Activated T-cell treated with anti-CD3 and anti-CD28 coated beads for 24 hours (primary cell): ENCODE measurements at regions not wholly inside any gene's neighbourhood (a gene's known extent, or its start where the extent isn't known, plus 50 kb on each side); places are given as distances from the start of the nearest gene placed in this dataset.

Experiments used
- DNase-seq: peaks from one replicate; pipeline ENCODE4 v3.0.0-alpha.2; 2020; ENCODE audit warnings: low read depth

DNA sequence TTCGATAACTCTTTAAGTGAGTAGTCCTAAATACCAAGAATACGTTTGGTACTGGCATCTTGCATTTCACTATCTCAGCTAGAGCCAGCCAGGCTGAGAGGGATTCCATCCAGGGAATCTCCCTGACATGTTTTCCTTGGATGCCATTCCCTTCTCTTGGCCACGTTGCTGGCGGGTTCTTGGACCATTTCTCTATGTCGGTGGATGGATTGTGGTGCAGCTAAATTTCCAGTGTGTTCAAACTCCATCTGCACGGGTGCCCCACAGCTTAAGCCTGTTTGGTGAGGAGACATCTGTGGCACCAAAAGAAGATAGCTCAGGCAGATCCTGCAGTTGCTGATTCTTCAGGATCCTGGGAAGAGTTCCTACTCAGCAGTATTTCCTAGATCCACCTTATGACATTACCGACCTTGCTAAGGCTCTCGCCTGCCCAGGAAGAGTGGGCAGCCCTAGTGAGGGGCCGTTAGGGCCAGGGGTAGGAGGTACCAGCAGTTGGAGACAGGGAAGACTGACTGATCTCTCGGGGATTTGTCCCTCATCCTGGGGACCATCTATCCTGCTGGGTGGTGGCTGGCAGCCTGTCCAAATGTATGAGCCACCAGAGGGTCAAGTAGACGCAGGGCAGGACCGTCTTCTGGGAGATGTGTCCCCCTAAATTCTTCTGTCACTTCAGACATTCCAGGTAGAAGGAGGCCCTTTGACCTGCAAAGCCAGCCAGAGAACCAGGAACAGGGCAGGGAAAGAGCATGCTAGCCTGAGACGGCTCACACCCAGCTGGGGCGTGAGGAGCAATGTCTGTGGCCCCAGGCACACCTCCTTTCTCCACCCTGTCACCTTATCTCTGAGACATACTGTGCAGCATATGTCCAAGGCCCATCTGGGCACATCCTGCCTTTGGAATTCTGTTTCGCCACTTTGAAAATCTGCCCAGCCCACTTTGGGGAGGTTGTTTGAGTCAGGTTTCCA lies 72.6 kb upstream of the CAPRIN2 start:
- DNase-seq, result no peak

DNA sequence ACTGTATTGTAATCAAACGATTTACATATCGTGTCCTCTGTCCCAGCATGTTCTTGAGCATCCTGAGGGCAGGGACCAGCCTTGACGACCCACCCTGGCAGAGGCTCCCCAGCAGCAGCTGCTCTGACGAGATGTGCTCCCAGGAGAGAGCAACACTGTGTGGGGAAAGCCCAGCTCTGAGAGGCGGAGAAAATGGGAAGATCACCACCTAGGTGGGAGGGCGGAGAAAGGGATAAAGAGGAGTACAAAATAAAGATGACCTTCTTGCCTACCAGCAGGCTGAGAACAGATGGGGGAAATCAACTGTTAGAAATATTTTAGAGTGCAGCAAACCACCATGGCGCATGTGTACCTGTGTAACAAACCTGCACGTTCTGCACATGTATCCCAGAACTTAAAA lies 71.5 kb upstream of the CAPRIN2 start:
- no peak for DNase-seq

DNA sequence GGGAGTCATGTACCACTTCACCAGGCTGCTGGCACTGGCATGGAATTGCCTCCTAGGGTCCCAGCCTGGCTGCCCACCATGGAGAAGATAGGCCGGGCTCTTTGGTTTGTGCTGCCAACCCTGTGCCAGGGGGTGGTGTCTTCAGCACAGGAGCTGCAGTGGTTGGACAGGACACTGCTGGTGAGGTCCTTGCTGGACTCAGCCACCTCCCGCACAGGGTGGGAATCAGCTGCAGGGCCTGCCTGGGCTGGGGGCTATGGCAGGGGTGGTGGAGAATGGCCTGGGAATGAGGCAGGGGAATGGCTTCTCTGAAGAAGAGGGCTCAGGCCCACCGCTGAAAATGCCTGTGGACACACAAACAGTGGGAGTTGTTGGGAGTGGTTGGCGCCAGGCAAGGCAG lies 70.6 kb upstream of the CAPRIN2 start:
- DNase-seq, result no peak

DNA sequence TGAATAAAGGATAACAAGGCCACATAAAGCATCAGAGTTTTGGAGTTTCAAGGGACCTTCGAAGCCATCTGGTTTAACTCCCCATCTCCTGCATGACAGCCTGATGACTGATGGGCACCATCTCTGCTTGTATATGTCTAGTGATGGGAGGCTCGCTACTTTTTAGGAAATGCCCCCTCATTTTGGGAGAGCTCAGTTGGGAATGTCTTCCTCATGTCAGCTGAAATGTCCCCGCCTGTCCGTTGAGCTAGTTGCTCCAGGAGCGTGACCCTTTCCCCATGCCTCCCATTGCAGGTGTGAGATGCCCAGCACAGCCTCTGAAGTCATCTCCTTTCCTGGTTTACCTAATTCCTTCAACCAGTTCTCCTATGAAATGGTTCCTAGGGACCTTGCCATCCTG lies 69.6 kb upstream of the CAPRIN2 start:
- no peak for DNase-seq

DNA sequence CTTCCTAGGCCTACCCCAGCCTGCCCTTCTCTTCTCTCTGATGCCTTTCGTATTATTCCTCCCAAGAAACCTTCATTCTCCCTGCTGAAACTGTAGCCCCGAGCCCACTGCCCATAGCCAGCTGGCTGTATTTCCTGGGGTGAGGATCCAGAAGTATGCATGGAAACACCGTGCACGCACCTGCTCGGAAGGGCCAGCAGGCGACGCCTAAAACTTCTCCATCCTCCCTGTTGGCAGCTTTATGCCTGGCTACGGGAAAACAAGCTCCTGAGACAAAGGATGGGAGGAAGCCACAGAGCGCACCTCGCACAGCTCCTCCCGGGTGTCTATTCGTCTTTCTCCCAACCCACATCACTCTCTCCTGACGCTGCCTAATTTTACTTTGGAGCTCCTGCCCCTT lies 69.0 kb upstream of the CAPRIN2 start:
- no peak for DNase-seq

DNA sequence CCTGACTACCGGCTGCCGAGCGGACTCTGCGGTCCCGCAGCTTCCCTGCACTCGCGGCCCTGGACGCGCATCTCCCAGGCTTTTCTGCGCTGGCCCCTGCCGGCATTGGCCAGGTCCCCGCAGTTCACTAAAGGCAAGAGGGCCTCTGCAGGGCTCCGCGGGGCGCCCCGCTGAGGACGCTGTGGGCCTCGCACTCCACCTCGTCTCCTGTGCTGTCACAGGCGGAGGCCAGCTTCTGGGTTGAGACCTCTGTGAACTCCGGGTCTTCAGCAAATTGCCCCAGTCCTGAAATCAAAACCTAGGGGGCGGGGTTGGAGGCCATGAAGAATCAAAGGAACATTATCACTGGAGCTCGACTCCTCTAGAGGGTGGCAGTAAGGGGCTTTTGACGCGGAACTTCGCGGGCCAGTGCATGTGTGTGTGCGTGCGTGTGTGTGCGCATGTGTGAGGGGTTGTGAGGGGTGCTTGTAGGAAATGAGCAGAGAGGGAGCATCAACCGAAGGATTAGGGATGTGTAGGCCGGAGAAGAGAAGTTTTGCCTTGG lies 68.5 kb upstream of the CAPRIN2 start:
- peak; percentile 10 for DNase-seq

DNA sequence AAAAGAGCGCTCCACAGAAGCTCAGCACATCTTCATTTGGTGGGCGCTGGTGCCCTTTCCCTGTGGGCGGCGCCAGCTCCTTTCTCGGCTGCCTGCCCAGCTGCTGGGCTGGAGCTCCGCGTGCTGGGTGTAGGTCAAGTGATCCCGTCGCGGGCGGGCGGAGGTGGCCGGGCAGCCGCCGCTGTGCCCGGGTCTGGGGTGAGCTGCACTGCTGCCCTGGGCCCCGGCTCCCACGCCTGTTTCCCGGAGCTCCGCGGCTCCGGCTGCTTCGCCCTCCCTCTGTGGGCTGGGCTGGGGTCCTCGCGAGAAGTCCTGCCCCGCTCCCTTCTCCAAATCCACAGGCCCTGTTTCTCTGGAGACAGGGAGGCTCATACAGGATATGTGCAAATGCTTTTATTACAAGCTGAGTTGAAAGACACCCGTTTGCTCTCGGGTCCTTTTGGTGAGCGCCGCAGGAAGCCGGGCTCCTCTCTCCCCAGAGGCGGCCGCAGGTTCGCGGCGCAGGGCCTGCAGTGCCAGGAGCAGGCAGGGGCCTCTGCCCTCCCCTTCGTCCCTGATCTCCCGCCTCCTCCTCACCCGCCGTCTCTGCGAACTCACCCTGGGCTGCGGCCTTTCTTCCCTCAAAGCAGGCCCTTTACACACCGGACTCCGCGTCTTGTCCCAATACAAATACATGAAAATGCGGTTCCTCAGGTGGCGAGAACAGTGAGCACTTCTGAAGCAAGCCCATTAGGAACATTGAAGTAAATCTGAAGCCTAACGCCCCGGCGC lies 67.8 kb upstream of the CAPRIN2 start:
- no peak for DNase-seq

DNA sequence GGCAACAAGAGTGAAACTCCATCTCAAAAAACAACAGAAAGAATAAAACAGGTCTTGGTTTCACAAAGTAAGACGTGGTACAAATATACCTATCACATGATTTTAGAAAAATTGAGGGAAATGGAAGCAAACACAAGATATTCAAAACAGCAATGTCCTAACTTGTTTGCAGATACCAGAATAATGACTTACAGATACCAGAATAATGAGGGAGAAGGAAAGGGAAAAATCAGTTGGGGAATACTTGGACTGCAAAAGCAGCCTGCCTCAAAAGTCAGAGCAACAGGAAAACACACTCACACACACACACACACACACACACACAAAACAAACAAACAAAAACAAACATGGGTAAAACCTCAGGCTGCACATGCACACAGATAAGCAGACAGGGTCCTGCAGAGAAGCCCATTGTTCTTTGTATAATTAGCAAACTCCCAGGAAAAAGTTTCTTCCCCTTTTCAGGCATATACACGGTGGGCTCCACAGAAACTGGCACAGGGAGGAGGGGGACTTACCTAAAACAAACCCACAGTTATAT lies 65.7 kb upstream of the CAPRIN2 start:
- DNase-seq, result no peak

DNA sequence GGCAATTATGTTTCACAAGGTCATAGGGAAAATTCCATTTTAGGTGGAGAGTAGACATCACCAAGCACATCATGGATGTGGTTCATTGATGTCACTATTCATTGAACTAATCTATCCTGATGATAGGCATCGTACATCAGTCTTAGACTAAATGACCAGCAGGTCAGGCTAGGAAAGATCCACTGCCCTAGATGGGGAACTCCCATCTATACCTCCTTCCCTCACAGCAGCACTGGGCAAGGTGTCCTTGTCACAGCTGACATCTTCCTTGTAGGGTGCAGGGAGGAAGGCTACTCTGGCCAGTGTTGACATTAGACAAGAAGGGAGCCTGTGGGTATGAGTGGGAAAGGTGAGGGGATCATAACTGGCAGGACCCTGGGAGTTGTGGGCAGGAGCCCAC lies 63.8 kb upstream of the CAPRIN2 start:
- DNase-seq, result no peak

DNA sequence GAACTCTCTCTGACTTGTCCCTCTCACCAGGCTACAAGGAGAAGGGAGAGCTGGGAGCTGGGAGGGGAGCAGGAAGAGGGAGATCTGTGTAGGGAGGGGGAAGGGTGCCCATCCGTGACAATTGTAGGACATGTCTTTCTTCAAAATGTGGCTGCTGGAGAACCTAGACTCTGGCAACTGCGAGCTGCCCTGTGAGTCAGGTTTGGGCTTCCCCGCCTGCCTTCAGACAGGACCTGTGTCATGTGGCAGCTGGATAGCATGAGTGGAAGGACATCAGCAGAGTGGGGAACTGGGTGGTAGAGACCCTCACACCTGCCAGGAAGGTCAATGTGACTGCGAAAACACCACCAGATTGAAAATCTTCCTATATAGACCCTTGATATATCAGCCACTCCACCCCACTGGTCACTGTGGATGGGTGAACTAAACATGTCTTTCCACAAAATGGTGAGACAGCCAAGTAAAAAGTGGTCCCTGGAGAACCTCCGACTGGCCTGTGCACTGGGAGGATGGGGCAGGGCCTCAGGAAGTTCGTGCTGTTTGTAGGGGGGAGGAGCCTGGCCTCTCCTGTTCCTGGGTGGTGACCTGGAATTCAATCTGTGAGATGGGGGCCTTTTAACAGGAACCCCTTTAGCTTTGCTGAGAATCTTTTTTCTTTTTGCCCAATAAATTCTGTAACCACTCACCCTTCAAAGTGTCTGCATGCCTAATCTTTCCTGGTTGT lies 62.2 kb upstream of the CAPRIN2 start:
- DNase-seq, result no peak

DNA sequence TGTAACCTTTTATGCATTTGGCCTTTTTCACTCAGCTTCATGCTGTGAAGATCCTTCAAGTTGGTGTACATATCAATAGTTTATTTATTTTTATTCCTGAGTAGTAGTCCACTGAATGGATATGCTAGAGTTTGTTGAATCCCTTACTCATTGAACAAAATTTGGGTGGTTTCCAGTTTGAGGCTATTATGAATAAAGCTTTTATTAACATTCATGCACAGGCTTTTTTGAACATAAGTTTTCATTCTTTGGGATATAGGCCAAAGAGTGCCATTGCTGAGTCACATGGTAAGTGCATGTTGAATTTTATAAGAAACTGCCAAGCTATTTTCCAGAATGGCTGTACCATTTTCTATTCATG lies 59.5 kb upstream of the CAPRIN2 start:
- DNase-seq, result no peak

DNA sequence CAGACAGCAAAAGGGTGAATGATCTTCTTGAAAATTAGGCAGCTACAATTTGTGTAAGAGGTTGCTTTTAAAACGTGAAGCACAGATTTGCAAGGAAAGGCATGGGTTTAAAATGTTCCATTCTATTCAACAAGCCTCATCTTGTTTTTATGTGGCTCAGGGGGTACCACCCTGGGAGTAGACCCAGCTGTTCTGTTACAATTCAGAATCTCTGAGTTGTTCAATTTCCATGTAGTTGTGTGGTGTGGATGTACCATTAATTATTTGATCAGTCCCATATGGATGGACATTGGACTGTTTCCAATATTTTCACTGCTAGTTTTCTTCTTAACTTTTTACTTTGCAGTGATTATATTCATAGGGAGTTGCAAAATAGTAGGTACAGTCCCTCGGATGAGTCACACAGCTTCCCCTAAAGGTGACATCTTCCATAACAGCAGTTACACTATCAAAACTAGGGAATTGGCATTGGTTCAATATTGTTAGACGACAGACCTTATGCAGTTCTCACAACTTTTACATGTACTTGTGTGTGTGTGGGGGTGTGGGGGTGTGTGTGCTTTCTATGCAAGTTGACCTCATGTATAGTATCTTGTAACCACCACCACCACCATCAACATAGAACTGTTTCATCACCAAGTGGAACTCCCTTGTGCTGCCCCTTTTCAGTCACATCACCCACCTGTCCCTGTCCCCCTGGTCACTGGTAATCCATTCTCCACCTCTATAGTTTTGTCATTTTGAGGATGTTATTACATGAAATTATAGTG lies 59.0 kb upstream of the CAPRIN2 start:
- no peak for DNase-seq

DNA sequence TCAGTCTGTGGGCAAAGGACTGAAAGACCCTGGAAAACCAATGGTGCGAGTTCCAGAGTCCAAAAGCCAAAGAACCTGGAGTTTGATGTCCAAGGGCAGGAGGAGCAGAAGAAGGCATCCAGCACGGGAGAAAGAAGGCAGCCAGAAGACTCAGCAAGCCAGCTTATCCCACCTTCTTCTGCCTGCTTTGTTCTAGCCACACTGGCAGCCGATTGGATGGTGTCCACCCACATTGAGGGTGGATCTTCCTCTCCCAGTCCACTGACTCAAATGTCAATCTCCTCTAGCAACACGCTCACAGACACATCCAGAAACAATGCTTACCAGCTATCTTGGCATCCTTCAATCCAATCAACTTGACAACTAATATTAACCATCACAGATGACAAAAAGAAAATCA lies 57.2 kb upstream of the CAPRIN2 start:
- DNase-seq, result no peak

DNA sequence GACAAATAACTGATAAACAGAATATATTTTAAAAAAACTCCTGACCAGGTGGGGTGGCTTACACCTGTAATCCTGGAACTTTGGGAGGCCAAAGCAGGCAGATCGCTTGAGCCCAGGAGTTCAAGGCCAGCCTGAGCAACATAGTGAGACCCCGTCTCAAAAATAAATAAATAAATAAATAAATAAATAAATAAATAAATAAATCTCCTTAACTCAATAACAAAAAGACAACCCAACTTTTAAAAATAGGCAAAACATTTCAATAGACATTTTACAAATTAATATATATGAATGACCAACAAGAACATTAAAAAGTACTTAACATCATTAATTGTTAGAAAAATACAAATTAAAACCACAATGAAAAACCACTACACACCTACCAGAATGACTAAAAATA lies 56.2 kb upstream of the CAPRIN2 start:
- DNase-seq, result no peak

DNA sequence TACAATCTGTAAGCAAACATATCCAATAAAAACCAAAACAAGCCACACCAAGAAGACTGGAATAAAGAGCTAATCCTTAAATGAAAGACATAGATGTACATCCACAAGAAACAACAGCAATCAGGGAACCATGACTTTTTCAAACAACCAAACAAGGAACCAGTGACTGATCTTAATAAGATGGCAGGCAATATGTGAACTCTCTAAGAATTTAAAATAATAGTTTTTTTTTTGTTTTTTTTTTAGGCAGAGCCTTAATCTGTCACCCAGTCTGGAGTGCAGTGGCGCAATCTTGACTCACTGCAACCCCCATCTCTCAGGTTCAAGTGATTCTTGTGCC lies 52.9 kb upstream of the CAPRIN2 start:
- no peak for DNase-seq

DNA sequence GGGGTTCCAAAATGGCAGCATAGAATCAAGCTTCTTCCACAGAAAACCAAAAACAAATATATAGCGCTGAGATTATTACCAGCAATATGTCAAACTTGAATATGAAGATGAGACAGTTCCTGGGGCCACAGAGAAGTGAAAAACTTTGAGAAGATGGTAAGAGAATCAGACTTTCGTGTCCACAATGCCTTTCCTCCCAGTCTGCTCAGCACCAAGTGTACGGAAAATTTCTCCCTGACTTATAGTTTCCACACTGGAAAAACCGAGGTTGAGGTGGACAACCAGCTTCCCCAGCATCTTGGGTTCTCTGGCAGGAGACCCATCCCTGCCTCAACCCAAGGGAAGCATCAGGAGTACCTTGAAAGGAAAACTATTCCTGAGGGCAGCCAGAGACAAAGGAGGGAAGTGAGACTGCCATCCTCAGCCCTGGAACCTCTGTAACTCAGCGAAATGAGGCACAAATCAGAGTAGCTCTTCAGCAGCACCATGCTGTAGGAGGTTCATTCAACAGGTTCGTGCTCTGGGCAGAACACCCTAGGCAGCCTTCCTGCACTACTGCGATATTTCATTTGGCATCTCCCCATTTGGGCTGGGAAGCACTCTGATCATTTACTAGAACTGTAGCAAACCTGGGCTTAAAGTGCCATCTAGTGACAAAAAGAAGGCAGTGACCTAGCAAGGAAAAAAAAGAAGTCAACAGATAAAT lies 52.4 kb upstream of the CAPRIN2 start:
- DNase-seq, result no peak

DNA sequence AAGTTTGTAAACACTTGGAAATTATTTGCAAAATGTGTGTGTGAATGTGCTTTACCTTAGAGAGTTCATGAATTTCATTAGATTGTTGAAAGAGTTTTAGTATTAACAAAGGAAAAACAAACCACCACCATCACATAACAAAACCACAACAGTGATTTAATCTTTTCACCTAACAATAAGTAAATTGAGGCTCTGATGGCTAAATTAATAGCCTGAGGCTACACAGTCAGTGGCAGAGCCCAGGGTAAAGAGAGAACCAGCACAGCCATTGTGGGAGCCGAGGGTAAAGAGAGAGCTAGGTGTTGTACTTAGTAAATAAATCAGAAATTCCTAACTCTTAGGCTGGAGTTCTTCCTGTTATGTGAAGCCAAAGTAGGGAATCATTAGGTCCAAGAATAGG lies 51.2 kb upstream of the CAPRIN2 start:
- DNase-seq, result no peak
